K562 (cell line): ENCODE measurements at regions not wholly inside any gene's neighbourhood (a gene's known extent, or its start where the extent isn't known, plus 50 kb on each side); places are given as distances from the start of the nearest gene placed in this dataset.

ENCODE experiments used
- ATAC-seq: fragments of 200-7000 bp; cut with Tn5 transposase; 3 replicates; pipeline ENCODE4 v1.9.1; 2020; ENCODE audit warnings: moderate library complexity
- BruUV-seq: library from RNA; stranded (reverse); fragments of 400-500 nt; replicated peaks from 2 replicates; lab custom pipeline; 2021; lab: Mats Ljungman, UMichigan
- CTCF ChIA-PET: fragments of 300-600 bp; formaldehyde crosslinking; extraction: SDS; loops from one replicate; lab custom pipeline; 2021; ENCODE audit warnings: low intra/inter-chr PET ratio; lab: Yijun Ruan, JAX
- POLR2A ChIA-PET: fragments of 300-600, 350-650 bp; sonication (Branson Sonifier 250); formaldehyde crosslinking; extraction: SDS; loops from one replicate; lab custom pipeline; 2021; ENCODE audit warnings: antibody characterized with exemption, inconsistent platforms; lab: Yijun Ruan, JAX
- DNase-seq, 4 experiments: peaks; one replicate each; pipeline versions ENCODE4 v3.0.0 to v3.0.0-alpha.2; 2011 to 2018; ENCODE audit warnings: low spot score in 3 of 4, mixed read lengths in 3 of 4; ENCODE audit errors: extremely low read depth in 1 of 4
- FAIRE-seq: peaks from 2 replicates; lab custom pipeline; 2011; peaks lifted over from hg19 to GRCh38; lab: Jason Lieb, UNC
- H2AFZ ChIP-seq: 2 replicates; pipeline ENCODE4 v1.6.0; 2011; ENCODE audit warnings: low read depth, low read length, control low read depth, inconsistent platforms
- H3K27ac ChIP-seq: fragments of 200-600 bp; 3 replicates; pipeline ENCODE4 v1.8.0; 2011; ENCODE audit warnings: low read depth, mild to moderate bottlenecking, control low read depth, inconsistent platforms, low read length, moderate library complexity, mixed read lengths; ENCODE audit errors: extremely low read depth
- H3K27me3 ChIP-seq, 2 experiments: fragments of 300-600 bp in 1 of 2; 2 replicates in 1 of 2; 3 replicates in 1 of 2; pipeline versions ENCODE4 v1.6.0 to v1.8.0; 2011; ENCODE audit warnings: inconsistent platforms in 2 of 2, low read length in 2 of 2, mild to moderate bottlenecking in 1 of 2, mixed read lengths in 1 of 2, moderate library complexity in 1 of 2; ENCODE audit not compliant: control insufficient read depth in 2 of 2, insufficient read depth in 2 of 2
- H3K36me3 ChIP-seq: fragments of 300-600 bp; 3 replicates; pipeline ENCODE4 v1.8.0; 2011; ENCODE audit warnings: mild to moderate bottlenecking, low read length, inconsistent platforms; ENCODE audit not compliant: control insufficient read depth, insufficient read depth
- H3K4me1 ChIP-seq, 2 experiments: fragments of 200-600 bp in 1 of 2; replicated peaks in 1 of 2; 2 replicates in 1 of 2; 3 replicates in 1 of 2; pipeline versions ENCODE4 v1.5.1 to v1.8.0; 2011; ENCODE audit warnings: inconsistent platforms in 2 of 2, low read length in 2 of 2, mild to moderate bottlenecking in 1 of 2, mixed read lengths in 1 of 2, moderate library complexity in 1 of 2; ENCODE audit not compliant: control insufficient read depth in 2 of 2, insufficient read depth in 2 of 2
- H3K4me2 ChIP-seq: 2 replicates; pipeline ENCODE4 v1.6.1; 2011; ENCODE audit warnings: low read length, control low read depth, inconsistent platforms, mixed read lengths; ENCODE audit not compliant: insufficient read depth
- H3K4me3 ChIP-seq: fragments of 200-600 bp; sonication (generic), shearing (Covaris generic); 2 replicates; pipeline ENCODE4 v1.5.1; 2016; ENCODE audit warnings: control low read depth, inconsistent platforms
- H3K79me2 ChIP-seq: fragments of 200-600 bp; 3 replicates; pipeline ENCODE4 v1.8.0; 2011; ENCODE audit warnings: low read length, inconsistent platforms; ENCODE audit not compliant: control insufficient read depth, insufficient read depth
- H3K9ac ChIP-seq, 2 experiments: 2 replicates each; pipeline versions ENCODE4 v1.6.0 to v1.6.1; 2011; ENCODE audit warnings: low read depth in 2 of 2, low read length in 2 of 2, control low read depth in 1 of 2, inconsistent platforms in 1 of 2, mild to moderate bottlenecking in 1 of 2, mixed read lengths in 1 of 2; ENCODE audit not compliant: insufficient read depth in 1 of 2
- H3K9me1 ChIP-seq: one replicate; pipeline ENCODE4 v1.6.0; 2011; ENCODE audit warnings: inconsistent platforms, mild to moderate bottlenecking, low read length, moderate library complexity; ENCODE audit not compliant: control insufficient read depth, insufficient read depth
- H3K9me3 ChIP-seq: replicated peaks from 2 replicates; pipeline ENCODE4 v1.5.1; 2011; ENCODE audit warnings: low read depth, low read length, inconsistent platforms; ENCODE audit not compliant: control insufficient read depth, insufficient read depth
- H4K20me1 ChIP-seq: replicated peaks from 2 replicates; pipeline ENCODE4 v1.6.1; 2011; ENCODE audit warnings: low read length, inconsistent platforms, mixed read lengths; ENCODE audit not compliant: control insufficient read depth, insufficient read depth
- CHD1 ChIP-seq: fragments of 200-600 bp; sonication (generic); IDR thresholded peaks from one replicate; pipeline ENCODE4 v1.6.1; 2012; ENCODE audit warnings: mild to moderate bottlenecking, moderate library complexity, low read length, inconsistent platforms
- CHD4 ChIP-seq: fragments of 200-600 bp; sonication (generic); IDR thresholded peaks from 3 replicates; pipeline ENCODE4 v1.6.1; 2012; ENCODE audit warnings: low read depth, mild to moderate bottlenecking, mixed read lengths, low read length, inconsistent platforms; ENCODE audit not compliant: insufficient read depth, insufficient replicate concordance, poor library complexity, severe bottlenecking
- DACH1 ChIP-seq: fragments of 450-650 bp; IDR thresholded peaks from 2 replicates; pipeline ENCODE4 v1.6.1; 2018; ENCODE audit not compliant: partially characterized antibody
- ELF1 ChIP-seq: fragments of 200-800 bp; sonication (Bioruptor generic); IDR thresholded peaks from 2 replicates; pipeline ENCODE4 v1.6.1; 2016; ENCODE audit warnings: missing genetic modification characterization, missing compliant biosample characterization
- KLF10 ChIP-seq: fragments of 250-450 bp; sonication (Bioruptor Pico); IDR thresholded peaks from 2 replicates; pipeline ENCODE4 v1.6.1; 2021; ENCODE audit warnings: matching md5 sums
- NUFIP1 ChIP-seq: fragments of 450-650 bp; IDR thresholded peaks from 2 replicates; pipeline ENCODE4 v1.6.1; 2018; ENCODE audit not compliant: partially characterized antibody
- SIX5 ChIP-seq, 2 experiments: IDR thresholded peaks; 2 replicates each; pipeline ENCODE4 v1.6.1; 2011; ENCODE audit warnings: low read length in 2 of 2, borderline replicate concordance in 1 of 2, low read depth in 1 of 2, mild to moderate bottlenecking in 1 of 2, moderate library complexity in 1 of 2; ENCODE audit not compliant: insufficient read depth in 1 of 2
- SMC3 ChIP-seq: conservative IDR thresholded peaks from 2 replicates; pipeline ENCODE4 v1.6.1; 2011; ENCODE audit warnings: low read depth, low read length, improper control_type of control experiment; ENCODE audit not compliant: insufficient read depth
- XRCC3 ChIP-seq: fragments of 450-650 bp; IDR thresholded peaks from 2 replicates; pipeline ENCODE4 v1.6.1; 2017; ENCODE audit warnings: mild to moderate bottlenecking, moderate library complexity
- YY1 ChIP-seq, 3 experiments: IDR thresholded peaks; 2 replicates each; pipeline ENCODE4 v1.6.1; 2011; ENCODE audit warnings: low read length in 2 of 3, mild to moderate bottlenecking in 2 of 3, moderate library complexity in 2 of 3, borderline replicate concordance in 1 of 3, control low read depth in 1 of 3, low read depth in 1 of 3; ENCODE audit not compliant: insufficient read depth in 3 of 3, insufficient replicate concordance in 2 of 3, control insufficient read depth in 1 of 3, insufficient read length in 1 of 3; ENCODE audit errors: extremely low read depth in 1 of 3
- ZBTB49 ChIP-seq: sonication (generic); formaldehyde crosslinking; IDR thresholded peaks from 2 replicates; pipeline ENCODE4 v1.8.0; 2022; ENCODE audit warnings: missing genetic modification reagents, mild to moderate bottlenecking, borderline replicate concordance
- ZEB2 ChIP-seq: fragments of 450-650 bp; IDR thresholded peaks from 2 replicates; pipeline ENCODE4 v1.6.1; 2016
- ZNF263 ChIP-seq: sonication (generic); formaldehyde crosslinking; IDR thresholded peaks from 2 replicates; pipeline ENCODE4 v1.8.0; 2022; ENCODE audit warnings: mild to moderate bottlenecking, missing genetic modification reagents, borderline replicate concordance
- ZNF274 ChIP-seq: IDR thresholded peaks from 2 replicates; pipeline ENCODE4 v1.6.1; 2011; ENCODE audit warnings: low read depth, mild to moderate bottlenecking, low read length, moderate library complexity, borderline replicate concordance
- WGBS: fragments of 100-300 bp; shearing (Covaris generic); methylation state at CpG from one replicate; pipeline ENCODE4 v1.1.6; 2016; ENCODE audit warnings: low coverage, mixed read lengths; ENCODE audit not compliant: insufficient coverage; ENCODE audit errors: missing lambda C conversion rate; 5-methylcytosine and 5-hydroxymethylcytosine counted together
- in situ Hi-C: fragments of 300-500 bp; cut with MboI; formaldehyde crosslinking; loops from 4 replicates; pipeline ENCODE4 v1.15.0; 2018; ENCODE audit warnings: inconsistent platforms, mixed read lengths
- intact Hi-C: fragments of 100-400 bp; cut with micrococcal nuclease; formaldehyde crosslinking; loops from 2 replicates; pipeline ENCODE4 v1.14.2; 2022
- TF ChIP-seq, protein P1 (sequence below): fragments of 450-650 bp; conservative IDR thresholded peaks from 2 replicates; pipeline ENCODE4 v1.6.1; 2016; ENCODE audit warnings: missing genetic modification characterization, low read depth, mild to moderate bottlenecking, control low read depth, missing compliant biosample characterization
- TF ChIP-seq, protein P2 (sequence below): IDR thresholded peaks from 2 replicates; pipeline ENCODE4 v1.6.1; 2016; ENCODE audit warnings: missing genetic modification characterization, missing compliant biosample characterization

GRCh38 chr3:106824856-106825255 is 552.4 kb upstream of the CCDC54 start:
- intact Hi-C loops (no loop called here), in situ Hi-C loops (no loop called here)
- POLR2A ChIA-PET: no interaction called here
- no peaks in the 10 kb centered on the region for H3K9me1 ChIP-seq
- H3K79me2 ChIP-seq: no peaks in the 10 kb centered on the region
- TF ChIP-seq CHD1: no peak
- TF ChIP-seq SIX5 (IDR thresholded peaks at IDR 0.05; ENCODE audit: borderline replicate concordance in 1 of 2, insufficient read depth in 1 of 2, low read depth in 1 of 2, low read length in 2 of 2): no peak
- no peak for TF ChIP-seq ELF1
- TF ChIP-seq ZEB2: no peak
- TF ChIP-seq YY1 (IDR thresholded peaks at IDR 0.05; ENCODE audit: borderline replicate concordance in 1 of 3, control insufficient read depth in 1 of 3, extremely low read depth in 1 of 3, insufficient read depth in 3 of 3, insufficient read length in 1 of 3, insufficient replicate concordance in 2 of 3, low read depth in 1 of 3, low read length in 2 of 3): no peak
- TF ChIP-seq SMC3: no peak
- no peak for TF ChIP-seq ZNF263
- no peak for TF ChIP-seq CHD4
- TF ChIP-seq XRCC3: no peak
- TF ChIP-seq ZNF274: no peak
- TF ChIP-seq DACH1: no peak
- TF ChIP-seq NUFIP1: no peak
- TF ChIP-seq ZBTB49 (CRISPR knock-in tag): no peak
- TF ChIP-seq, protein P1, sequence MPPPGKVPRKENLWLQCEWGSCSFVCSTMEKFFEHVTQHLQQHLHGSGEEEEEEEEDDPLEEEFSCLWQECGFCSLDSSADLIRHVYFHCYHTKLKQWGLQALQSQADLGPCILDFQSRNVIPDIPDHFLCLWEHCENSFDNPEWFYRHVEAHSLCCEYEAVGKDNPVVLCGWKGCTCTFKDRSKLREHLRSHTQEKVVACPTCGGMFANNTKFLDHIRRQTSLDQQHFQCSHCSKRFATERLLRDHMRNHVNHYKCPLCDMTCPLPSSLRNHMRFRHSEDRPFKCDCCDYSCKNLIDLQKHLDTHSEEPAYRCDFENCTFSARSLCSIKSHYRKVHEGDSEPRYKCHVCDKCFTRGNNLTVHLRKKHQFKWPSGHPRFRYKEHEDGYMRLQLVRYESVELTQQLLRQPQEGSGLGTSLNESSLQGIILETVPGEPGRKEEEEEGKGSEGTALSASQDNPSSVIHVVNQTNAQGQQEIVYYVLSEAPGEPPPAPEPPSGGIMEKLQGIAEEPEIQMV (tag): no peak
- TF ChIP-seq, protein P2, sequence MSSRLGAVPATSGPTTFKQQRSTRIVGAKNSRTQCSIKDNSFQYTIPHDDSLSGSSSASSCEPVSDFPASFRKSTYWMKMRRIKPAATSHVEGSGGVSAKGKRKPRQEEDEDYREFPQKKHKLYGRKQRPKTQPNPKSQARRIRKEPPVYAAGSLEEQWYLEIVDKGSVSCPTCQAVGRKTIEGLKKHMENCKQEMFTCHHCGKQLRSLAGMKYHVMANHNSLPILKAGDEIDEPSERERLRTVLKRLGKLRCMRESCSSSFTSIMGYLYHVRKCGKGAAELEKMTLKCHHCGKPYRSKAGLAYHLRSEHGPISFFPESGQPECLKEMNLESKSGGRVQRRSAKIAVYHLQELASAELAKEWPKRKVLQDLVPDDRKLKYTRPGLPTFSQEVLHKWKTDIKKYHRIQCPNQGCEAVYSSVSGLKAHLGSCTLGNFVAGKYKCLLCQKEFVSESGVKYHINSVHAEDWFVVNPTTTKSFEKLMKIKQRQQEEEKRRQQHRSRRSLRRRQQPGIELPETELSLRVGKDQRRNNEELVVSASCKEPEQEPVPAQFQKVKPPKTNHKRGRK (tag): no peak
- no peak for TF ChIP-seq KLF10 (CRISPR knock-in tag)
- H3K4me2 ChIP-seq: no peak overlapping the region
- ATAC-seq: no peak
- no peaks in the 10 kb centered on the region for H3K27me3 ChIP-seq
- no peaks in the 10 kb centered on the region for H3K4me1 ChIP-seq
- CTCF ChIA-PET: no interaction called here
- H3K9me3 ChIP-seq: no peaks in the 10 kb centered on the region
- H3K36me3 ChIP-seq: no peaks in the 10 kb centered on the region
- no TSS peak for BruUV-seq
- no peak overlapping the region for H3K4me3 ChIP-seq
- FAIRE-seq: no peak
- no peak overlapping the region for H3K27ac ChIP-seq
- H2AFZ ChIP-seq: no peak overlapping the region
- no peak overlapping the region for H3K9ac ChIP-seq
- H4K20me1 ChIP-seq: no peaks in the 10 kb centered on the region
- DNase-seq: no peak
- 20% methylated on average over 1 of the region's 1 CpG for WGBS
